ENCODE measurements at regions not wholly inside any gene's neighbourhood (a gene's known extent, or its start where the extent isn't known, plus 50 kb on each side); places are given as distances from the start of the nearest gene placed in this dataset.

DNA sequence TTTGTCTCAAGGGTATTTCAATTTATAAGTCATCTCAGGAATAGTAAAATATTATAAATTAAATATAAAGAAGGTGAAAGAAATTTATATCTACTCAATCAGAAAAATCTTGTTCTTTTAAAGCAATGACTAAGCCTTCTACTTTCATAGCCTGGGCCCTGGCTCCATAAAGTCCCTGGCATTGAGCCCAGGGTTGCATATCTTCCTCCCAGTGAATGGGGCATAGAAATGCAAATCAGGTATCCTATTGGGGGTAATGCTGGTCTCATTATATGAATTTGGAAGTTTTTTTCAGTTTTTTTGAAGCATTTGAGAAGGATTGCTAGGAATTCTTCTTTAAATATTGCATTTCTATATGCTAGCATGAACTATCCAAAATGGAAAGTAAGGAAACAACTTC, 73.9 kb upstream of the MC2R start:
- no peak overlapping the region for H2AFZ ChIP-seq
- no peaks in the 10 kb centered on the region for H3K36me3 ChIP-seq (replicated peaks; ENCODE audit: insufficient read depth, low read depth)
- no peak for DNase-seq (ENCODE audit: low spot score)
- H3K27ac ChIP-seq = no peak overlapping the region
- H3K79me2 ChIP-seq = no peaks in the 10 kb centered on the region
- no peaks in the 10 kb centered on the region for H3K9me2 ChIP-seq (replicated peaks; ENCODE audit: insufficient read depth)
- no peak overlapping the region for H3K4me2 ChIP-seq
- TF ChIP-seq EZH2 (IDR thresholded peaks at IDR 0.05; ENCODE audit: borderline replicate concordance) (no peak), EZH2phosphoT487 (IDR thresholded peaks at IDR 0.05; ENCODE audit: low read depth, severe bottlenecking, unreplicated experiment) (no peak)
- TF ChIP-seq, protein P1, sequence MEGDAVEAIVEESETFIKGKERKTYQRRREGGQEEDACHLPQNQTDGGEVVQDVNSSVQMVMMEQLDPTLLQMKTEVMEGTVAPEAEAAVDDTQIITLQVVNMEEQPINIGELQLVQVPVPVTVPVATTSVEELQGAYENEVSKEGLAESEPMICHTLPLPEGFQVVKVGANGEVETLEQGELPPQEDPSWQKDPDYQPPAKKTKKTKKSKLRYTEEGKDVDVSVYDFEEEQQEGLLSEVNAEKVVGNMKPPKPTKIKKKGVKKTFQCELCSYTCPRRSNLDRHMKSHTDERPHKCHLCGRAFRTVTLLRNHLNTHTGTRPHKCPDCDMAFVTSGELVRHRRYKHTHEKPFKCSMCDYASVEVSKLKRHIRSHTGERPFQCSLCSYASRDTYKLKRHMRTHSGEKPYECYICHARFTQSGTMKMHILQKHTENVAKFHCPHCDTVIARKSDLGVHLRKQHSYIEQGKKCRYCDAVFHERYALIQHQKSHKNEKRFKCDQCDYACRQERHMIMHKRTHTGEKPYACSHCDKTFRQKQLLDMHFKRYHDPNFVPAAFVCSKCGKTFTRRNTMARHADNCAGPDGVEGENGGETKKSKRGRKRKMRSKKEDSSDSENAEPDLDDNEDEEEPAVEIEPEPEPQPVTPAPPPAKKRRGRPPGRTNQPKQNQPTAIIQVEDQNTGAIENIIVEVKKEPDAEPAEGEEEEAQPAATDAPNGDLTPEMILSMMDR (IDR thresholded peaks at IDR 0.05; ENCODE audit: poor library complexity) = no peak
- no peaks in the 10 kb centered on the region for H3K9me3 ChIP-seq (ENCODE audit: low read depth)
- H3K4me3 ChIP-seq = no peak overlapping the region
- H3K27me3 ChIP-seq = no peaks in the 10 kb centered on the region
- H3K4me1 ChIP-seq (ENCODE audit: insufficient read depth) = no peaks in the 10 kb centered on the region
- H4K20me1 ChIP-seq (ENCODE audit: insufficient read depth, poor library complexity, severe bottlenecking) = no peaks in the 10 kb centered on the region

DNA sequence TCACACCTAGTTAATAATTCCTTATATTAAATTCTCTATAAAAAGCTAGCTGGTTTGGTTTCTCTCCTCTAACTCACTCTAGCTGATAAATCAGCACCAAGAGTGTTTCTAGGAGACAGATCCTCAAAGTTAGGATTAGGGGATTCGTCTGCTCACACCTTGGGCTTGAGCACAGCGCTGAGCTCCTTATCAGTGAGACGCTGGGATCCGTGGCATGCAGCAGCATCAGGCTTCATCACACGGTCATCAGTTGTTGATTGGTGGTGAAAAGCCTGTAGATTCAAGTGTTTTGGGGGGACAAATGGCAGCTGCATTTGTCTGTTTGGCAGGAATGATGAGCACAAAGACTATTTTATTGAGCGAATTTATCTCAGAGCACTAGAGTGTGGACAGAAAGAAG, 72.6 kb upstream of the MC2R start:
- no peak overlapping the region for H2AFZ ChIP-seq
- DNase-seq (ENCODE audit: low spot score) = no peak
- 58% methylated on average over 6 of the region's 6 CpGs for WGBS (ENCODE audit: low lambda C conversion rate, missing lambda C conversion rate)
- no peaks in the 10 kb centered on the region for H4K20me1 ChIP-seq (ENCODE audit: insufficient read depth, poor library complexity, severe bottlenecking)
- TF ChIP-seq EZH2 (IDR thresholded peaks at IDR 0.05; ENCODE audit: borderline replicate concordance) = no peak
- TF ChIP-seq, protein P1 (IDR thresholded peaks at IDR 0.05; ENCODE audit: poor library complexity) = no peak
- no peak for TF ChIP-seq EZH2phosphoT487 (IDR thresholded peaks at IDR 0.05; ENCODE audit: low read depth, severe bottlenecking, unreplicated experiment)
- no peaks in the 10 kb centered on the region for H3K9me3 ChIP-seq (ENCODE audit: low read depth)
- H3K79me2 ChIP-seq = no peaks in the 10 kb centered on the region
- H3K4me2 ChIP-seq = no peak overlapping the region
- no peaks in the 10 kb centered on the region for H3K27me3 ChIP-seq
- no peaks in the 10 kb centered on the region for H3K36me3 ChIP-seq (replicated peaks; ENCODE audit: insufficient read depth, low read depth)
- no peak overlapping the region for H3K4me3 ChIP-seq
- H3K4me1 ChIP-seq (ENCODE audit: insufficient read depth) = no peaks in the 10 kb centered on the region
- no peaks in the 10 kb centered on the region for H3K9me2 ChIP-seq (replicated peaks; ENCODE audit: insufficient read depth)
- no peak overlapping the region for H3K27ac ChIP-seq

GRCh38 chr18:13984080-13984479, 68.7 kb upstream of the MC2R start:
- no peak overlapping the region for H2AFZ ChIP-seq
- no peak for TF ChIP-seq EZH2 (IDR thresholded peaks at IDR 0.05; ENCODE audit: borderline replicate concordance)
- no peaks in the 10 kb centered on the region for H3K4me1 ChIP-seq (ENCODE audit: insufficient read depth)
- DNase-seq (ENCODE audit: low spot score) = no peak
- no peaks in the 10 kb centered on the region for H3K27me3 ChIP-seq
- H3K4me2 ChIP-seq = no peak overlapping the region
- no peaks in the 10 kb centered on the region for H3K9me3 ChIP-seq (ENCODE audit: low read depth)
- H3K79me2 ChIP-seq = no peaks in the 10 kb centered on the region
- H3K27ac ChIP-seq = no peak overlapping the region
- no peaks in the 10 kb centered on the region for H3K36me3 ChIP-seq (replicated peaks; ENCODE audit: insufficient read depth, low read depth)
- no peaks in the 10 kb centered on the region for H3K9me2 ChIP-seq (replicated peaks; ENCODE audit: insufficient read depth)
- no peaks in the 10 kb centered on the region for H4K20me1 ChIP-seq (ENCODE audit: insufficient read depth, poor library complexity, severe bottlenecking)
- H3K4me3 ChIP-seq = no peak overlapping the region

DNA sequence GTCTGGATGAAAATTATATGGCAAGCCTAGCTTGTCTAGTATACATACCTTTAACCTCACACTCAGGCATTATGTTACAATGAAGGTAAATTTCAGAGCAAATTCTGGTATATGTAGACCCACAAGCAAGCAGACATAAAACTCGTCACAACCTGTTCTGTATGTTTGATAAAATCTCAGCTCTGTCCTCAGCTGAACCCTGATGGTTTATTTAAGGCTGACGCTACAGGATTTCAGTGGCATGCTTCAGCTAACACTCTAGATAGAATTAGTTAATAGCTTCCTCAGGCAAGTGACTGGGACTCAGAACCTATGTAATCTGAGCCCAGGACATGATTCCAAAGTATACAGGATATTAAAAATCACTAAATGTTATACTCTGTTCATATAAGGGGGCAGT, 68.2 kb upstream of the MC2R start:
- DNase-seq (ENCODE audit: low spot score) = no peak
- no peaks in the 10 kb centered on the region for H3K79me2 ChIP-seq
- H3K4me2 ChIP-seq = no peak overlapping the region
- no peaks in the 10 kb centered on the region for H3K4me1 ChIP-seq (ENCODE audit: insufficient read depth)
- H3K27me3 ChIP-seq = no peaks in the 10 kb centered on the region
- TF ChIP-seq EZH2phosphoT487 (IDR thresholded peaks at IDR 0.05; ENCODE audit: low read depth, severe bottlenecking, unreplicated experiment) (no peak), EZH2 (IDR thresholded peaks at IDR 0.05; ENCODE audit: borderline replicate concordance) (no peak)
- TF ChIP-seq, protein P1 (IDR thresholded peaks at IDR 0.05; ENCODE audit: poor library complexity) = no peak
- no peak overlapping the region for H3K27ac ChIP-seq
- no peaks in the 10 kb centered on the region for H3K36me3 ChIP-seq (replicated peaks; ENCODE audit: insufficient read depth, low read depth)
- 34% methylated on average over 2 of the region's 2 CpGs for WGBS (ENCODE audit: low lambda C conversion rate, missing lambda C conversion rate)
- no peaks in the 10 kb centered on the region for H3K9me2 ChIP-seq (replicated peaks; ENCODE audit: insufficient read depth)
- no peaks in the 10 kb centered on the region for H4K20me1 ChIP-seq (ENCODE audit: insufficient read depth, poor library complexity, severe bottlenecking)
- H3K9me3 ChIP-seq (ENCODE audit: low read depth) = no peaks in the 10 kb centered on the region
- H2AFZ ChIP-seq = no peak overlapping the region
- no peak overlapping the region for H3K4me3 ChIP-seq

Data from hepatocyte (in vitro differentiated cells).